ENCODE measurements at regions not wholly inside any gene's neighbourhood (a gene's known extent, or its start where the extent isn't known, plus 50 kb on each side); places are given as distances from the start of the nearest gene placed in this dataset.

DNA sequence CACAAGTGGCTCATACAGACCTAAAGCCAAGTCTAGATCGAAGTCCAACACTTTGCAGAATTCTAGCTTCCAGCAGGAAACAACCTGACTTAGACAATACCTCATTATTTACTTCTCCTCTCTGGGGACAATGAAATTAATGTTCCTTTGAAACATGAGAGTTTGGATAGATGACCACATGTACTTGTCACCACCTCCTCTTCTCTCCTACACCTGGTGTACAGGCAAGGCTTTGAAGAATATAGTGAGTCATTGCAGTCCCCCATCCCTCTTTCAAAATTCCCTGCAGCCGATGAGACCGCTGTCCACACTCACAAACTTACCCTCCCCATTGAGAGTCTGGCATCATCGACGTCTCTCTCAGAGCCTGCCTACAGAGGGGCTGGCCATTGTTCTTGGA lies 189.0 kb upstream of the HES1 start:
- TF ChIP-seq, protein P1, sequence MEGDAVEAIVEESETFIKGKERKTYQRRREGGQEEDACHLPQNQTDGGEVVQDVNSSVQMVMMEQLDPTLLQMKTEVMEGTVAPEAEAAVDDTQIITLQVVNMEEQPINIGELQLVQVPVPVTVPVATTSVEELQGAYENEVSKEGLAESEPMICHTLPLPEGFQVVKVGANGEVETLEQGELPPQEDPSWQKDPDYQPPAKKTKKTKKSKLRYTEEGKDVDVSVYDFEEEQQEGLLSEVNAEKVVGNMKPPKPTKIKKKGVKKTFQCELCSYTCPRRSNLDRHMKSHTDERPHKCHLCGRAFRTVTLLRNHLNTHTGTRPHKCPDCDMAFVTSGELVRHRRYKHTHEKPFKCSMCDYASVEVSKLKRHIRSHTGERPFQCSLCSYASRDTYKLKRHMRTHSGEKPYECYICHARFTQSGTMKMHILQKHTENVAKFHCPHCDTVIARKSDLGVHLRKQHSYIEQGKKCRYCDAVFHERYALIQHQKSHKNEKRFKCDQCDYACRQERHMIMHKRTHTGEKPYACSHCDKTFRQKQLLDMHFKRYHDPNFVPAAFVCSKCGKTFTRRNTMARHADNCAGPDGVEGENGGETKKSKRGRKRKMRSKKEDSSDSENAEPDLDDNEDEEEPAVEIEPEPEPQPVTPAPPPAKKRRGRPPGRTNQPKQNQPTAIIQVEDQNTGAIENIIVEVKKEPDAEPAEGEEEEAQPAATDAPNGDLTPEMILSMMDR (IDR thresholded peaks at IDR 0.05; ENCODE audit: borderline replicate concordance) = no peak
- Histone ChIP-seq H3K9me3 (replicated peaks) (no peaks in the 10 kb centered on the region), H3K4me3 (no peak overlapping the region), H3K27me3 (ENCODE audit: low read depth) (peaks cover 60% of the 10 kb centered on the region), H3K4me1 (no peaks in the 10 kb centered on the region), H3K27ac (replicated peaks) (no peak overlapping the region), H3K36me3 (no peaks in the 10 kb centered on the region)
- intact Hi-C loops (cut with micrococcal nuclease) = no loop called here
- DNase-seq = no peak

DNA sequence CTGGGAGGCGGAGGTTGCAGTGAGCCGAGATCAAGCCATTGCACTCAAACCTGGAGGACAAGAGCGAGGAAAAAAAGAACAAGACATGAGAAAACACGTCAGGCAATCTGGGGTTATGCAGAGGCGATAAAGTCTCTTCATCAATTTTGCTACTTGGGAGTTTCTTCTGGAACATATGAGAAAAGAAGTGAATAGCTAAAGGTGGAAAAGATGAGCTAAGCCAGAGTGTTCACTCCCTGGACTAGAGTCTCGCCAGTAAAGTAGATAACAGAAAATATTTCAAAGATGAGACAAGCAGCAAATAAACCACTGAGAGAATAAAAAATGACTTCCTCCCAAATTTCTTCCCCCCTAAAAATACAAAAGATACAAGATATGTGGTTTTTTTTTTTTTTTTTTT lies 188.4 kb upstream of the HES1 start:
- H3K27me3 ChIP-seq (ENCODE audit: low read depth) = peaks cover 60% of the 10 kb centered on the region
- no peaks in the 10 kb centered on the region for H3K4me1 ChIP-seq
- no peak overlapping the region for H3K4me3 ChIP-seq
- TF ChIP-seq, protein P1 (IDR thresholded peaks at IDR 0.05; ENCODE audit: borderline replicate concordance) = no peak
- intact Hi-C loops (cut with micrococcal nuclease) = no loop called here
- DNase-seq = no peak
- no peaks in the 10 kb centered on the region for H3K36me3 ChIP-seq
- H3K27ac ChIP-seq (replicated peaks) = no peak overlapping the region
- no peaks in the 10 kb centered on the region for H3K9me3 ChIP-seq (replicated peaks)

DNA sequence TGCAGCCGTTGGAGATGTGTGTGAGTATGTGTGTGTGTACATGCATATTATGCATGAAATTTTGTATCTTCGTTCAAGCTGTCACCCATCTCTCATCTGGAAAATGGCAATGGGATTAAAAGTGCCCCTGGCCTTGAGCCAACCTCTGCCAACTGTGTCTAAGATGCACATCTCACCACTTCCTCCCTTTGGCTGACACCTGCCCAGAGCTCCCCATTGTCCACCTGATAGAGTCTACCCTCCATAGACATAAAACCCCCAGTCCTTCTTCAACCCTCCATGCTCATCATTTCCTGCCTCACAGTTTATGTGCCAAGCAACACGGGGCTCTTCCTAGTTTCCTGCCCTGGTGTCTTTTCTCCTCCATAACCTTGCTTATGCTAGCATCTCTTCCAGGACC lies 187.5 kb upstream of the HES1 start:
- TF ChIP-seq, protein P1 (IDR thresholded peaks at IDR 0.05; ENCODE audit: borderline replicate concordance) = no peak

DNA sequence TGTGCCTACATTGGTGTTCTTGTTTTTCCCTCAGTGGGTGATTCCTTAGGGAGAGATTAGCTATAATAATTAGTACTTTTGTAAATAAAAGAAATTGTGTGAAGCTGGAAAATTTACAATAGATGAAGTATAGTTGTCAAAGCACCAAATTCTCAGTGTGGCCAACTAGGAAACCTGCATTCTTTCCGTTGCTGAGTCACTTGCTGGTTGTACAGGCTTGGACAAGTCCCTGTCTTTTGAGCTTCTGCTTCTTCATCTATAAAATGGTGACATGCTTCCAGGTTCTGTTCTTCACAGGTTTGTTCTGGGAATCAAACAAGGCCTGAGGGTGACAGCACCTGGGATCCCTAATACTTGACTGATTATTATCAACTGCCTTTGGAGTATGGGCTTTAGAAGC lies 184.1 kb upstream of the HES1 start:
- intact Hi-C loops (cut with micrococcal nuclease) = no loop called here

More for the DNA sequence above, 187.5 kb upstream of the HES1 start:
- intact Hi-C loops (cut with micrococcal nuclease) = no loop called here
- Histone ChIP-seq H3K27me3 (ENCODE audit: low read depth) (peaks cover 60% of the 10 kb centered on the region), H3K36me3 (no peaks in the 10 kb centered on the region), H3K27ac (replicated peaks) (no peak overlapping the region), H3K9me3 (replicated peaks) (peaks cover 6% of the 10 kb centered on the region), H3K4me3 (no peak overlapping the region), H3K4me1 (no peaks in the 10 kb centered on the region)
- no peak for DNase-seq

DNA sequence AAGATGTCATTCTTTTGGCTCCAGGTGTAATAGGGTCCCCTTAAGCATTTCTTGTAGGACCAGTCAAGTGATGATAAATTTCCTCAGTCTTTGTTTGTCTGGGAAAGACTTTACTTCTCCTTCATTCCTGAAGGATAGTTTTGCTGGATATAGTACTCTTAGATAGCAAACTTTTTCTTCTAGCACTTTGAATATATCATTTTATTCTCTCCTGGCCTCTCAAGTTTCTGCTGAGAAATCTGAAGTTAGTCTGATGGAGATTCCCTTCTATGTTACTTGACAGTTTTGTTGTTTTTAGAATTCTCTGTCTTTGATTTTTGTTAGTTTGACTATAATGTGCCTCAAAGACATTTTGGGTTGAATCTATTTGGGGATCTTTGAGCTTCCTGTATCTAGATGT lies 181.2 kb upstream of the HES1 start:
- Histone ChIP-seq H3K27ac (replicated peaks) (no peak overlapping the region), H3K36me3 (no peaks in the 10 kb centered on the region), H3K4me1 (no peaks in the 10 kb centered on the region), H3K27me3 (ENCODE audit: low read depth) (peaks cover 40% of the 10 kb centered on the region), H3K4me3 (no peak overlapping the region), H3K9me3 (replicated peaks) (peaks cover 31% of the 10 kb centered on the region)
- no peak for DNase-seq
- TF ChIP-seq, protein P1 (IDR thresholded peaks at IDR 0.05; ENCODE audit: borderline replicate concordance) = no peak
- intact Hi-C loops (cut with micrococcal nuclease) = no loop called here

More for the DNA sequence above, 184.1 kb upstream of the HES1 start:
- Histone ChIP-seq H3K27me3 (ENCODE audit: low read depth) (peaks cover 31% of the 10 kb centered on the region), H3K36me3 (no peaks in the 10 kb centered on the region), H3K27ac (replicated peaks) (no peak overlapping the region), H3K9me3 (replicated peaks) (peaks cover 31% of the 10 kb centered on the region), H3K4me3 (no peak overlapping the region), H3K4me1 (no peaks in the 10 kb centered on the region)
- TF ChIP-seq, protein P1 (IDR thresholded peaks at IDR 0.05; ENCODE audit: borderline replicate concordance) = no peak
- DNase-seq = no peak

DNA sequence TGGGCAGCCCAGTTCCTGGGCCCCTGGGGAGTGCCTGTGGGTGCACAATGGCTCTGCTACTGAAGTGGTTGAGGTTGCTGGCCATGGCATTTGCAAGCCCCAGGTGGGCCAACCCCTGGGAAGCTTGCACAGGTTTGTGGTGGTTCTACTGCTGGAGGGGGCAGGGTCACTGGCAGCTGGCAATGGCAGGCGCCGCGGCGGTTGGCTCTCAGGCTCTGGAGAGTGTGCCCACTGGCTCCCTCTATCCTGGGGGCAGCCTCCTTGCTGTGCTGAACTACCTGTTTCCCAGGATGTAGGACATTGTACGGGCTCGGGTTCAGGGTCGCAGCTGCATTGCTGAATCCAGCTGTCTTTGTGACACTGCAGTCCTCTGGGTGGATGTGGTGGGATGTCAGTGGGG lies 180.2 kb upstream of the HES1 start:
- no peaks in the 10 kb centered on the region for H3K4me1 ChIP-seq
- peaks cover 31% of the 10 kb centered on the region for H3K9me3 ChIP-seq (replicated peaks)
- no peaks in the 10 kb centered on the region for H3K36me3 ChIP-seq
- no peak overlapping the region for H3K27ac ChIP-seq (replicated peaks)
- H3K4me3 ChIP-seq = no peak overlapping the region
- TF ChIP-seq, protein P1 (IDR thresholded peaks at IDR 0.05; ENCODE audit: borderline replicate concordance) = no peak
- no peak for DNase-seq
- peaks cover 43% of the 10 kb centered on the region for H3K27me3 ChIP-seq (ENCODE audit: low read depth)
- intact Hi-C loops (cut with micrococcal nuclease) = no loop called here

Measured in left ventricle myocardium inferior (tissue), 1 donor.